ENCODE measurements at regions not wholly inside any gene's neighbourhood (a gene's known extent, or its start where the extent isn't known, plus 50 kb on each side); places are given as distances from the start of the nearest gene placed in this dataset.

GRCh38 chr20:51335329-51335841, 207.1 kb downstream of the NFATC2 start:
- Histone ChIP-seq H3K4me2 (ENCODE audit: low read length) (peak overlapping the region; percentile 14; the same call in 1 of the 2 replicates), H3K27ac (ENCODE audit: low read length) (peak overlapping the region; percentile 81), H4K20me1 (ENCODE audit: low read length) (no peaks in the 10 kb centered on the region), H3F3A (ENCODE audit: low read length, unreplicated experiment) (no peaks in the 10 kb centered on the region), H3K9ac (ENCODE audit: low read length) (peak overlapping the region; percentile 38), H3K36me3 (ENCODE audit: low read depth, low read length) (no peaks in the 10 kb centered on the region), H3K4me3 (ENCODE audit: low read length) (no peak overlapping the region), H3K4me1 (ENCODE audit: insufficient read depth, low read length) (peaks cover 29% of the 10 kb centered on the region), H3K27me3 (ENCODE audit: low read length) (no peaks in the 10 kb centered on the region), H2AFZ (ENCODE audit: low read length) (peak overlapping the region; percentile 3; the same call in 1 of the 2 replicates), H3K9me3 (ENCODE audit: low read length) (no peaks in the 10 kb centered on the region), H3K9me2 (replicated peaks; ENCODE audit: low read length) (no peaks in the 10 kb centered on the region), H3K79me2 (ENCODE audit: low read length) (no peaks in the 10 kb centered on the region)
- ChIA-PET POLR2A (ENCODE audit: unreplicated experiment) (no interaction called here), CTCF (no interaction called here)
- intact Hi-C loops (cut with micrococcal nuclease) = no loop called here
- TF ChIP-seq EZH2 (IDR thresholded peaks at IDR 0.05; ENCODE audit: low read length, unreplicated experiment) = no peak
- peak; percentile 60; the same call in 1 of the 2 replicates for TF ChIP-seq CTCF (conservative IDR thresholded peaks at IDR 0.05; ENCODE audit: low read depth, low read length)
- TF ChIP-seq EZH2phosphoT487 (IDR thresholded peaks at IDR 0.05; ENCODE audit: borderline replicate concordance, low read length) = no peak
- DNase-seq (peak; percentile 98), ATAC-seq (peak; percentile 89)
- BruUV-seq (replicated peaks) = no TSS peak

- no peaks in the 10 kb centered on the region for H3F3A ChIP-seq (ENCODE audit: low read length, unreplicated experiment)
- BruUV-seq (replicated peaks) = no TSS peak
- DNase-seq (no peak), ATAC-seq (no peak)
- no peaks in the 10 kb centered on the region for H3K9me2 ChIP-seq (replicated peaks; ENCODE audit: low read length)
- 0 out of 2 replicates have a peak overlapping the region, but pooled peaks have one; percentile 14 for H3K4me2 ChIP-seq (ENCODE audit: low read length)
- H3K27ac ChIP-seq (ENCODE audit: low read length) = peak overlapping the region; percentile 81
- intact Hi-C loops (cut with micrococcal nuclease) = no loop called here
- ChIA-PET CTCF (no interaction called here), POLR2A (ENCODE audit: unreplicated experiment) (no interaction called here)
- no peaks in the 10 kb centered on the region for H4K20me1 ChIP-seq (ENCODE audit: low read length)
- TF ChIP-seq EZH2 (IDR thresholded peaks at IDR 0.05; ENCODE audit: low read length, unreplicated experiment) (no peak), CTCF (conservative IDR thresholded peaks at IDR 0.05; ENCODE audit: low read depth, low read length) (no peak)
- H3K36me3 ChIP-seq (ENCODE audit: low read depth, low read length) = no peaks in the 10 kb centered on the region
- H3K79me2 ChIP-seq (ENCODE audit: low read length) = no peaks in the 10 kb centered on the region
- H3K4me3 ChIP-seq (ENCODE audit: low read length) = no peak overlapping the region
- peak overlapping the region; percentile 38 for H3K9ac ChIP-seq (ENCODE audit: low read length)
- H3K4me1 ChIP-seq (ENCODE audit: insufficient read depth, low read length) = peaks cover 29% of the 10 kb centered on the region
- no peak overlapping the region for H2AFZ ChIP-seq (ENCODE audit: low read length)
- no peaks in the 10 kb centered on the region for H3K27me3 ChIP-seq (ENCODE audit: low read length)
- H3K9me3 ChIP-seq (ENCODE audit: low read length) = peaks cover 3% of the 10 kb centered on the region; the same call in 1 of the 2 replicates
Measured at GRCh38 chr20:51334609-51335008, 207.9 kb downstream of the NFATC2 start.

- Histone ChIP-seq H3K4me3 (ENCODE audit: low read length) (no peak overlapping the region), H3K27ac (ENCODE audit: low read length) (no peak overlapping the region), H3K9me3 (ENCODE audit: low read length) (peaks cover 8% of the 10 kb centered on the region; the same call in 1 of the 2 replicates), H3K36me3 (ENCODE audit: low read depth, low read length) (no peaks in the 10 kb centered on the region), H4K20me1 (ENCODE audit: low read length) (no peaks in the 10 kb centered on the region), H3K4me2 (ENCODE audit: low read length) (no peak overlapping the region), H3K27me3 (ENCODE audit: low read length) (no peaks in the 10 kb centered on the region), H3K79me2 (ENCODE audit: low read length) (no peaks in the 10 kb centered on the region), H3K4me1 (ENCODE audit: insufficient read depth, low read length) (peaks cover 29% of the 10 kb centered on the region), H2AFZ (ENCODE audit: low read length) (no peak overlapping the region), H3F3A (ENCODE audit: low read length, unreplicated experiment) (no peaks in the 10 kb centered on the region), H3K9me2 (replicated peaks; ENCODE audit: low read length) (no peaks in the 10 kb centered on the region), H3K9ac (ENCODE audit: low read length) (peak overlapping the region; percentile 38; the same call in 1 of the 2 replicates)
- ATAC-seq (no peak), DNase-seq (no peak)
- no TSS peak for BruUV-seq (replicated peaks)
- TF ChIP-seq EZH2 (IDR thresholded peaks at IDR 0.05; ENCODE audit: low read length, unreplicated experiment) (no peak), CTCF (conservative IDR thresholded peaks at IDR 0.05; ENCODE audit: low read depth, low read length) (no peak), EZH2phosphoT487 (IDR thresholded peaks at IDR 0.05; ENCODE audit: borderline replicate concordance, low read length) (no peak)
- intact Hi-C loops (cut with micrococcal nuclease) = no loop called here
- POLR2A ChIA-PET (ENCODE audit: unreplicated experiment) = no interaction called here
- CTCF ChIA-PET = no interaction called here
Measured at GRCh38 chr20:51333971-51334370, 208.5 kb downstream of the NFATC2 start.

Data from PC-3 (cell line).